NCI-H187 treated with DMSO at 0.1 percent for 48 hours (cell line): ENCODE measurements at regions not wholly inside any gene's neighbourhood (a gene's known extent, or its start where the extent isn't known, plus 50 kb on each side); places are given as distances from the start of the nearest gene placed in this dataset.
A peak's percentile ranks its signal among the peaks of the same experiment; 100 is the strongest.

ENCODE experiments used
- DNase-seq: peaks from one replicate; lab custom pipeline; 2025; lab: John Stamatoyannopoulos, UW

DNA sequence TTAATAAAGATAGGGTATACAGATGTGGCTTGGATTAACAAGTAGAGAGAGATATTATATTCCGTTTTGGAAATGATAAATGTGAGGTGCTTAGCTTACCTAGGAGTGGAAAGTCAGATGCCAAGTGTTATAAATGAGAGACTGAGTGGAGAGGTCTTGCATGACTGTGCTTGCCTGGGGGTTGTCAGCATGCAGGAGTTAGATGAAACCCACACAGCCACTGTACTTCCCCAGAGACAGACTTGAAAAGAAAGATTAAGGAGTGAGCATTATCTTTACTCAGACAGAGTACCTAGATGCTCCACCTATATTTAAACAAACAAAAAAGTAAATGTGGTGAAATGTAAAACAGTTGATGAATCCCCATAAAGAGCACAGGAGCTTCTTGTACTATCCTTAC lies 482.7 kb downstream of the RIT2 start:
- peak; percentile 11 for DNase-seq

- no peak for DNase-seq
Measured at GRCh38 chr18:42635378-42636048, 480.0 kb downstream of the RIT2 start.

- no peak for DNase-seq
Measured at GRCh38 chr18:42636309-42636708, 479.2 kb downstream of the RIT2 start.

GRCh38 chr18:42640160-42640559 lies 475.3 kb downstream of the RIT2 start:
- DNase-seq, result no peak

GRCh38 chr18:42641996-42642395 lies 473.5 kb downstream of the RIT2 start:
- DNase-seq, result no peak

- no peak for DNase-seq
Measured at GRCh38 chr18:42644729-42645131, 470.8 kb downstream of the RIT2 start.

DNA sequence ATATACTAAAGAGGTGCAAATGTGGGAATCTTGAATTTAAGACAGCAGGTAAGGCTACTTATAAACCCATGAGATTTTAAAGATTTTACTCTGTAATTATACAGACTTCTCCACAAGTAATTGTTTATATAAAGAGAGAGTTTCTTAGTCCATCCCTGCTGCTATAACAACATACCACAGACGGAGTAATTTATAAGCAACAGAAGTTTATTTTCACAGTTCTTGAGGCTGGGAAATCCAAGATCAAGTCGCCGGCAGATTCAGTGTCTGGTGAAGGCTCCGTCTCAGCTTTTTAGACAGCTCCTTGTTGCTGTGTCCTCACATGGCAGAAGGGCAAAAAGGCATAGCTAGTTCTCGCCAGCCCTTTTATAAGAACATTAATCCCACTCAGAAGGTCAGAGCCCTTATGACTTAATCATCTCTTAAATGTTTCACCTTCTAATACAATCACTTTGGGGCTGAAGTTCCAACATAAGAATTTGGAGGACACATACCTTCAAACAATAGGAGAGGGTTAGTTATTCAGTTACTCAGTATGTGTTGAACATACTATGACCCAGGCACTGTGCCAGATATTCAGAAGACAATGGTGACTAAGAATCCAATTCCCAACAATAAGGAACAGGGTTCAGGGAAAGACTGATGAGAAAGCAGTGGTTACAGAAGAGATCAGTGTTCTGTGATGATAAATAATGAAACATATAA lies 466.0 kb downstream of the RIT2 start:
- DNase-seq, result no peak

- DNase-seq, result no peak
Measured at GRCh38 chr18:42654556-42654955, 460.9 kb downstream of the RIT2 start.

DNA sequence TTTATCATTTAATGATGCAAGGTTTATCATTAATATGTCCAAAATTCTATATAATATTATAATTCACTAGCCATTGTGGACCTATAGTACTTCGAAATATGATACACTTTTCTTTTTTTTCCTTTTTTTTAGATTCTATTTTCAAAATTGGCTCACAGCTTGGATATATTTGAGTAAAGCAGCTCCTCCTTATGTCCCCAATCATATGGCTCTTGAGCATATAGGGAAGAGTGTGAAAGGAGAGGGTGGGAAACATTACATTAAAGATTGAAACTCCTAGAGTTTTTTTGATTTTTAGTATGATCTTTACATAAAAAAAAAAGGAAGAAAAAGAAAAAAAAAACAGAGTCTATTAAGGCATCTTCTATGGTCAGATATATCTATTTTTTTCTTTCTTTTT lies 457.9 kb downstream of the RIT2 start:
- no peak for DNase-seq

- no peak for DNase-seq
Measured at GRCh38 chr18:42658171-42658570, 457.3 kb downstream of the RIT2 start.

GRCh38 chr18:42659187-42659586 lies 456.3 kb downstream of the RIT2 start:
- DNase-seq, result no peak

GRCh38 chr18:42670860-42671259 lies 444.6 kb downstream of the RIT2 start:
- DNase-seq, result no peak

- peak; percentile 64 for DNase-seq
Measured at GRCh38 chr18:42675810-42676209, 439.7 kb downstream of the RIT2 start.

DNA sequence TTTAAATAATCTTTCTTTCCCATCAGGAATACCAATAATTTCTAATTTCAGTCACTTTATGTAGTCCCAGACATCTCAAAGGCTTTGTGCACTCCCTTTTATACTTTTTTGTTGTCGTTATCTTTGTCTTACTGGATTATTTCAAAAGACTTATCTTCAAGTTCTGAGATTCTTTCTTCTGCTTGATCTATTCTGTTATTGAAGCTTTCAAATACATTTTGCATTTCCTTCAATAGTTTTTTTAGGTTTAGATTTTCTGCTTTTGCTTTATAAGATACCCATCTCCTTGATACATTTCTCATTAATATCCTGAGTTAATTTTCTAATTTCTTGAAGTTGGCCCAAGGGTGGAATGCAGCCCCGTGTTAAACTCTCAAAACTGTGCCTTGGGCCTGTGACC lies 432.4 kb downstream of the RIT2 start:
- no peak for DNase-seq

- DNase-seq, result no peak
Measured at GRCh38 chr18:42689310-42689709, 426.2 kb downstream of the RIT2 start.
